BJ (cell line): ENCODE measurements at regions not wholly inside any gene's neighbourhood (a gene's known extent, or its start where the extent isn't known, plus 50 kb on each side); places are given as distances from the start of the nearest gene placed in this dataset. TPM values are rescaled to one million over a fixed set of nuclear protein-coding genes. Genes with fewer than 3 reads are reported as not detected.

Experiments
- CTCF ChIA-PET: fragments of 350-600 bp; formaldehyde crosslinking; extraction: SDS; loops from one replicate; lab custom pipeline; 2021; ENCODE audit warnings: antibody characterized with exemption, inconsistent platforms; lab: Yijun Ruan, JAX
- POLR2A ChIA-PET: fragments of 300-600 bp; sonication (Branson Sonifier 250); formaldehyde crosslinking; extraction: SDS; loops from one replicate; lab custom pipeline; 2021; ENCODE audit warnings: antibody characterized with exemption; lab: Charles Lee
- DNase-seq: peaks from one replicate; pipeline ENCODE4 v3.0.0-alpha.2; 2011; ENCODE audit warnings: low read depth
- H3K27me3 ChIP-seq: 2 replicates; pipeline ENCODE4 v1.6.0; 2011; ENCODE audit warnings: low read length; ENCODE audit not compliant: control insufficient read depth, insufficient read depth
- H3K36me3 ChIP-seq: 2 replicates; pipeline ENCODE4 v1.5.1; 2011; ENCODE audit warnings: low read length; ENCODE audit not compliant: control insufficient read depth, insufficient read depth
- H3K4me3 ChIP-seq: 2 replicates; pipeline ENCODE4 v1.5.1; 2011; ENCODE audit warnings: low read depth, mild to moderate bottlenecking, control low read depth, low read length
- small RNA-seq: library from RNA; depleted of rRNA; stranded (forward); fragments of <200 nt; gene quantifications from one replicate; pipeline ENCODE3, GENCODE V24; 2012; ENCODE audit warnings: low replicate concordance, low read depth; ENCODE audit not compliant: insufficient read length
- TF ChIP-seq, protein P1 (sequence below): IDR thresholded peaks from 2 replicates; pipeline ENCODE4 v1.5.1; 2011; ENCODE audit warnings: low read depth, mild to moderate bottlenecking, control low read depth, inconsistent platforms, low read length, moderate library complexity; ENCODE audit not compliant: insufficient read depth

DNA sequence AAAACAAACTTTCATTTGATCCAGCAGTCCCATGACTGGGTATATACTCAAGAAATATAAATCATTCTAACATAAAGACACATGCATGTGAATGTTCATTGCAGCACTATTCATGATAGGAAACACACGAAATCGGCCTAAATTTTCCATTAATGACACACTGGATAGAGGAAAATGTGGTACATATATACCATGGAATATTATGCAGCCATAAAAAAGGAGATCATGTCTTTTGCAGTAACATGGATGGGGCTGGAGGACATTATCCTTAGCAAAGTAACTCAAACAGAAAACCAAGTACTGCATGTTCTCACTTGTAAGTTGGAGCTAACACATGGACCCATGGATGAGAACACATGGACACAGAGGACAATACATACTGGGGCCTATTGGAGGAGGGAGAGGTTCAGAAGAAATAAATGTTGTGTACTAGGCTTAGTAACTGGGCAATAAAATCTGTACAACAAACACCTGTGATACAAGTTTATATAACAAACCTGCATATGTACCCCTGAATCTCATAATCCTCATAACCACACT lies 283.6 kb downstream of the LMO7 start:
- TF ChIP-seq, protein P1, sequence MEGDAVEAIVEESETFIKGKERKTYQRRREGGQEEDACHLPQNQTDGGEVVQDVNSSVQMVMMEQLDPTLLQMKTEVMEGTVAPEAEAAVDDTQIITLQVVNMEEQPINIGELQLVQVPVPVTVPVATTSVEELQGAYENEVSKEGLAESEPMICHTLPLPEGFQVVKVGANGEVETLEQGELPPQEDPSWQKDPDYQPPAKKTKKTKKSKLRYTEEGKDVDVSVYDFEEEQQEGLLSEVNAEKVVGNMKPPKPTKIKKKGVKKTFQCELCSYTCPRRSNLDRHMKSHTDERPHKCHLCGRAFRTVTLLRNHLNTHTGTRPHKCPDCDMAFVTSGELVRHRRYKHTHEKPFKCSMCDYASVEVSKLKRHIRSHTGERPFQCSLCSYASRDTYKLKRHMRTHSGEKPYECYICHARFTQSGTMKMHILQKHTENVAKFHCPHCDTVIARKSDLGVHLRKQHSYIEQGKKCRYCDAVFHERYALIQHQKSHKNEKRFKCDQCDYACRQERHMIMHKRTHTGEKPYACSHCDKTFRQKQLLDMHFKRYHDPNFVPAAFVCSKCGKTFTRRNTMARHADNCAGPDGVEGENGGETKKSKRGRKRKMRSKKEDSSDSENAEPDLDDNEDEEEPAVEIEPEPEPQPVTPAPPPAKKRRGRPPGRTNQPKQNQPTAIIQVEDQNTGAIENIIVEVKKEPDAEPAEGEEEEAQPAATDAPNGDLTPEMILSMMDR = no peak
- Histone ChIP-seq H3K4me3 (no peak overlapping the region), H3K27me3 (no peaks in the 10 kb centered on the region), H3K36me3 (no peaks in the 10 kb centered on the region)
- DNase-seq = no peak
- ChIA-PET CTCF (no interaction called here), POLR2A (no interaction called here)

DNA sequence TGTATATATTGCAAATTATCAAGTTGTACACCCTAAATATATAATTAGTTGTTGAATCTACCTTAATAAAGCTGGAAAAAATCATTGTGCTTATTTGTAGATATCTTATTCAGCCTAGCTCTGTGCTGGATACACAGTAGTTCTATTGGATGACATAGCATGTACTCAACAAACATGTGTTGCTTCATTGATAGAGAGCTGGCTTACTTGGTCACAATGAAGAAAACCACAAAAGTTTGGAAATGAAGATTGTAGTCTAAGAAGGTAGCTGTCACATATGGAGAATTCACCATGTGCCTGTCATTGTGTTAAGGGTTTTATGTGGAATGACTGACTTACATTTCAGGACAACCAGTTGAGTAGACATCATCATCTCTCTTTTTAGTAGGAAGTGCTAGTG lies 278.9 kb downstream of the LMO7 start:
- ChIA-PET CTCF (interaction anchor here (0.9 kb wide), 1 partner anchor 38 kb away, joined by 3 read pairs; no protein-coding TSS in a partner anchor), POLR2A (no interaction called here)
- no peak for DNase-seq
- H3K4me3 ChIP-seq = no peak overlapping the region
- no peaks in the 10 kb centered on the region for H3K27me3 ChIP-seq
- TF ChIP-seq, protein P1 = no peak
- H3K36me3 ChIP-seq = no peaks in the 10 kb centered on the region

DNA sequence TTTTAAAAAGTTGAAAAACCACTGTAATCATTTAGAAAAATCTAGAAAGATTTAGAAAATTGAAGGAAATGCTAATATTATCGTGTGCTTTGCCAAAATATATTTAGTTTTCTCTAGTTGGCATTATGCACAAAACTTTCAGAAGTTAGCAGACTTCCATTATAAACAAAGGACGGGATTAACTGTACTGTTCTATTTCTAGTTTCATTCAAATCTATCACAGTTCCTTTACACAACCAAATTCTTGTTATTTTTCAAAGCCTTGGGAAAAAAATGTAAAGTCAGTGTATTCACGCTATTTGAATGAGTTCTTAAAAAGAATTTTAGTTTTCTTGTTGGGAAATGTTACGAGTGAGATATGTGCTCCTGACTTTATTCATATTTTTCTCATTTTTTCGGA lies 277.8 kb downstream of the LMO7 start:
- Histone ChIP-seq H3K27me3 (no peaks in the 10 kb centered on the region), H3K36me3 (no peaks in the 10 kb centered on the region), H3K4me3 (no peak overlapping the region)
- TF ChIP-seq, protein P1 = no peak
- CTCF ChIA-PET = interaction anchor here (0.9 kb wide), 1 partner anchor 37 kb away, joined by 3 read pairs; no protein-coding TSS in a partner anchor
- no peak for DNase-seq
- POLR2A ChIA-PET = no interaction called here

GRCh38 chr13:75910591-75910990 lies 274.5 kb downstream of the LMO7 start:
- DNase-seq = no peak
- no peaks in the 10 kb centered on the region for H3K36me3 ChIP-seq
- TF ChIP-seq, protein P1 = no peak
- POLR2A ChIA-PET = no interaction called here
- no peak overlapping the region for H3K4me3 ChIP-seq
- CTCF ChIA-PET = no interaction called here
- H3K27me3 ChIP-seq = no peaks in the 10 kb centered on the region; the same call in 1 of the 2 replicates

Small RNA genes lying in the stretch of these regions (small RNA-seq; reads per million reads assigned to genes)
- not detected for gene RN7SL571P
